H1 (cell line): ENCODE measurements at regions not wholly inside any gene's neighbourhood (a gene's known extent, or its start where the extent isn't known, plus 50 kb on each side); places are given as distances from the start of the nearest gene placed in this dataset.

ENCODE experiments used
- CTCF ChIA-PET: fragments of 300-600 bp; sonication (Branson Sonifier 250); formaldehyde crosslinking; loops from one replicate; lab custom pipeline; 2021; ENCODE audit not compliant: partially characterized antibody; lab: Charles Lee
- POLR2A ChIA-PET: fragments of 300-600 bp; sonication (Branson Sonifier 250); formaldehyde crosslinking; loops from one replicate; lab custom pipeline; 2021; ENCODE audit warnings: inconsistent platforms; ENCODE audit not compliant: partially characterized antibody; lab: Charles Lee
- DNase-seq, 2 experiments: peaks; one replicate each; pipeline versions ENCODE4 v3.0.0 to v3.0.0-alpha.2; 2010 to 2022; ENCODE audit warnings: low spot score in 2 of 2, low read depth in 1 of 2, mixed read lengths in 1 of 2
- FAIRE-seq: peaks from 2 replicates; lab custom pipeline; 2011; peaks lifted over from hg19 to GRCh38; lab: Jason Lieb, UNC
- H2AFZ ChIP-seq: 2 replicates; pipeline ENCODE4 v1.8.1; 2012; ENCODE audit warnings: low read length, inconsistent platforms
- H2AK5ac ChIP-seq: 2 replicates; pipeline ENCODE4 v1.6.1; 2013; ENCODE audit warnings: low read depth, low read length
- H2BK120ac ChIP-seq: replicated peaks from 2 replicates; pipeline ENCODE3; 2013; ENCODE audit warnings: low read depth, low read length, inconsistent platforms
- H2BK12ac ChIP-seq: 2 replicates; pipeline ENCODE4 v1.6.1; 2013; ENCODE audit warnings: low read depth, low read length
- H2BK15ac ChIP-seq: 2 replicates; pipeline ENCODE4 v1.6.1; 2013; ENCODE audit warnings: low read length
- H2BK20ac ChIP-seq: 2 replicates; pipeline ENCODE4 v1.6.1; 2013; ENCODE audit warnings: low read length
- H2BK5ac ChIP-seq: 2 replicates; pipeline ENCODE4 v1.6.1; 2013; ENCODE audit warnings: low read depth, low read length
- H3K14ac ChIP-seq: 2 replicates; pipeline ENCODE4 v1.6.1; 2013; ENCODE audit warnings: inconsistent platforms; ENCODE audit not compliant: insufficient read length
- H3K18ac ChIP-seq: 2 replicates; pipeline ENCODE4 v1.6.1; 2013; ENCODE audit warnings: low read length; ENCODE audit errors: extremely low read depth
- H3K23ac ChIP-seq: 2 replicates; pipeline ENCODE4 v1.6.1; 2013; ENCODE audit warnings: inconsistent platforms; ENCODE audit not compliant: insufficient read length
- H3K23me2 ChIP-seq: 2 replicates; pipeline ENCODE4 v1.6.1; 2013; ENCODE audit warnings: low read depth, low read length
- H3K27ac ChIP-seq: 2 replicates; pipeline ENCODE4 v1.6.1; 2011; ENCODE audit warnings: low read depth, low read length, inconsistent platforms
- H3K27me3 ChIP-seq, 4 experiments: replicated peaks in 1 of 4; 1 replicate in 1 of 4; 2 replicates in 3 of 4; pipeline versions ENCODE4 v1.6.1 to v1.8.1; 2011 to 2013; ENCODE audit warnings: low read length in 3 of 4, mild to moderate bottlenecking in 3 of 4, inconsistent platforms in 2 of 4, mixed read lengths in 2 of 4, moderate library complexity in 1 of 4; ENCODE audit not compliant: control insufficient read depth in 3 of 4, insufficient read depth in 3 of 4; ENCODE audit errors: extremely low read depth in 1 of 4
- H3K36me3 ChIP-seq, 4 experiments: 2 replicates each; pipeline versions ENCODE4 v1.6.1 to v1.8.1; 2011 to 2013; ENCODE audit warnings: mild to moderate bottlenecking in 4 of 4, low read length in 3 of 4, moderate library complexity in 2 of 4, control low read depth in 1 of 4, inconsistent platforms in 1 of 4; ENCODE audit not compliant: insufficient read depth in 4 of 4, control insufficient read depth in 2 of 4
- H3K4ac ChIP-seq: replicated peaks from 2 replicates; pipeline ENCODE3; 2013; ENCODE audit warnings: low read length, low read depth, mixed read lengths, inconsistent platforms; ENCODE audit not compliant: insufficient read length
- H3K4me1 ChIP-seq, 4 experiments: replicated peaks in 1 of 4; 1 replicate in 1 of 4; 2 replicates in 3 of 4; pipeline versions ENCODE4 v1.6.1 to v1.8.1; 2011 to 2013; ENCODE audit warnings: low read length in 3 of 4, inconsistent platforms in 2 of 4, mixed read lengths in 1 of 4; ENCODE audit not compliant: insufficient read depth in 4 of 4, control insufficient read depth in 3 of 4
- H3K4me2 ChIP-seq, 2 experiments: 2 replicates each; pipeline versions ENCODE4 v1.6.1 to v1.8.1; 2011 to 2013; ENCODE audit warnings: low read depth in 2 of 2, low read length in 2 of 2, control low read depth in 1 of 2, inconsistent platforms in 1 of 2, mild to moderate bottlenecking in 1 of 2; ENCODE audit not compliant: insufficient read depth in 1 of 2
- H3K4me3 ChIP-seq, 4 experiments: fragments of 200-600, 300-600 bp in 1 of 4; sonication (generic), shearing (Covaris generic), sonication (Bioruptor Twin) in 1 of 4; 2 replicates each; pipeline versions ENCODE4 v1.5.1 to v1.8.1; 2011 to 2016; ENCODE audit warnings: low read length in 4 of 4, low read depth in 3 of 4, control low read depth in 2 of 4, inconsistent platforms in 2 of 4, mild to moderate bottlenecking in 2 of 4, mixed read lengths in 1 of 4, moderate library complexity in 1 of 4; ENCODE audit not compliant: insufficient read depth in 2 of 4; ENCODE audit errors: extremely low read depth in 1 of 4
- H3K56ac ChIP-seq: replicated peaks from 2 replicates; pipeline ENCODE3; 2013; ENCODE audit warnings: low read depth, mild to moderate bottlenecking, mixed read lengths, low read length, inconsistent platforms; ENCODE audit not compliant: insufficient read length
- H3K79me1 ChIP-seq: 2 replicates; pipeline ENCODE4 v1.6.1; 2013; ENCODE audit warnings: low read depth, low read length, control low read depth
- H3K79me2 ChIP-seq, 2 experiments: 2 replicates each; pipeline versions ENCODE4 v1.6.1 to v1.8.1; 2012 to 2013; ENCODE audit warnings: low read length in 2 of 2, mild to moderate bottlenecking in 2 of 2, inconsistent platforms in 1 of 2; ENCODE audit not compliant: insufficient read depth in 2 of 2, control insufficient read depth in 1 of 2
- H3K9ac ChIP-seq, 4 experiments: replicated peaks in 1 of 4; 1 replicate in 1 of 4; 2 replicates in 3 of 4; pipeline versions ENCODE4 v1.6.1 to v1.8.1; 2011 to 2013; ENCODE audit warnings: low read depth in 3 of 4, low read length in 3 of 4, control low read depth in 2 of 4, mild to moderate bottlenecking in 2 of 4, moderate library complexity in 2 of 4, inconsistent platforms in 1 of 4; ENCODE audit errors: extremely low read depth in 1 of 4
- H3K9me3 ChIP-seq, 2 experiments: 2 replicates each; pipeline versions ENCODE4 v1.6.1 to v1.8.1; 2012 to 2013; ENCODE audit warnings: mild to moderate bottlenecking in 2 of 2, moderate library complexity in 2 of 2, control low read depth in 1 of 2, inconsistent platforms in 1 of 2, low read depth in 1 of 2, low read length in 1 of 2, mixed read lengths in 1 of 2; ENCODE audit not compliant: insufficient read depth in 2 of 2
- H4K20me1 ChIP-seq, 2 experiments: replicated peaks in 1 of 2; 2 replicates each; pipeline versions ENCODE3 to v1.8.1; 2011 to 2013; ENCODE audit warnings: inconsistent platforms in 2 of 2, low read length in 2 of 2, mild to moderate bottlenecking in 1 of 2; ENCODE audit not compliant: insufficient read depth in 2 of 2, control insufficient read depth in 1 of 2
- H4K5ac ChIP-seq: 2 replicates; pipeline ENCODE4 v1.6.1; 2013; ENCODE audit warnings: low read length, low read depth, mixed read lengths, inconsistent platforms; ENCODE audit not compliant: insufficient read length
- H4K8ac ChIP-seq: 2 replicates; pipeline ENCODE4 v1.8.0; 2013; ENCODE audit warnings: mild to moderate bottlenecking, moderate library complexity, low read length, inconsistent platforms; ENCODE audit not compliant: insufficient read depth; ENCODE audit errors: extremely low read depth
- H4K91ac ChIP-seq: replicated peaks from 2 replicates; pipeline ENCODE3; 2013; ENCODE audit warnings: low read length, mixed read lengths, inconsistent platforms; ENCODE audit not compliant: insufficient read length
- ASH2L ChIP-seq: fragments of 200-600, 300-600 bp; sonication (generic); IDR thresholded peaks from one replicate; pipeline ENCODE4 v1.7.1; 2017; ENCODE audit warnings: low read length
- CBX8 ChIP-seq: fragments of 300-800, 300-1000 bp; sonication (generic); IDR thresholded peaks from 2 replicates; pipeline ENCODE4 v1.7.1; 2016; ENCODE audit warnings: low read depth, low read length, borderline replicate concordance
- CEBPB ChIP-seq: IDR thresholded peaks from 2 replicates; pipeline ENCODE4 v1.6.1; 2012; ENCODE audit warnings: low read depth, low read length
- CHD2 ChIP-seq: IDR thresholded peaks from 2 replicates; pipeline ENCODE4 v1.6.1; 2012; ENCODE audit warnings: low read length, improper control_type of control experiment
- CTBP2 ChIP-seq: IDR thresholded peaks from 2 replicates; pipeline ENCODE4 v1.7.0; 2011; ENCODE audit warnings: borderline replicate concordance, mild to moderate bottlenecking, moderate library complexity, mixed read lengths, low read length; ENCODE audit not compliant: insufficient read depth, insufficient read length
- EGR1 ChIP-seq: IDR thresholded peaks from 2 replicates; pipeline ENCODE4 v1.6.1; 2011; ENCODE audit warnings: low read depth, low read length, borderline replicate concordance
- HDAC2 ChIP-seq, 2 experiments: fragments of 300-600 bp in 1 of 2; sonication (generic) in 1 of 2; IDR thresholded peaks; 2 replicates each; pipeline ENCODE4 v1.6.1; 2011 to 2012; ENCODE audit warnings: low read depth in 2 of 2, low read length in 2 of 2, mild to moderate bottlenecking in 2 of 2, moderate library complexity in 2 of 2, borderline replicate concordance in 1 of 2, inconsistent platforms in 1 of 2
- HDAC6 ChIP-seq: IDR thresholded peaks from one replicate; pipeline ENCODE4 v1.7.1; 2012; ENCODE audit warnings: low read depth, mild to moderate bottlenecking, inconsistent platforms, low read length, moderate library complexity
- KDM1A ChIP-seq: fragments of 200-600, 300-600 bp; sonication (generic); IDR thresholded peaks from 2 replicates; pipeline ENCODE4 v1.7.1; 2016; ENCODE audit warnings: mild to moderate bottlenecking, low read length, borderline replicate concordance
- KDM5A ChIP-seq: fragments of 200-600 bp; IDR thresholded peaks from 2 replicates; pipeline ENCODE4 v1.7.1; 2012; ENCODE audit warnings: mild to moderate bottlenecking, low read length, inconsistent platforms, mixed read lengths
- NANOG ChIP-seq: IDR thresholded peaks from 2 replicates; pipeline ENCODE4 v1.6.1; 2011; ENCODE audit warnings: low read length, low read depth, mild to moderate bottlenecking, inconsistent platforms; ENCODE audit not compliant: insufficient read depth, poor library complexity, severe bottlenecking
- WGBS, 2 experiments: shearing (Covaris generic) in 1 of 2; methylation state at CpG; one replicate each; pipeline versions ENCODE4 v1.1.6 to v1.1.7; 2013 to 2015; ENCODE audit warnings: low lambda C conversion rate in 2 of 2, mixed read lengths in 2 of 2, inconsistent platforms in 1 of 2, low coverage in 1 of 2, missing lambda C conversion rate in 1 of 2; ENCODE audit not compliant: insufficient replicate concordance in 2 of 2, insufficient coverage in 1 of 2, insufficient read length in 1 of 2; ENCODE audit errors: extremely low coverage in 1 of 2, missing lambda C conversion rate in 1 of 2; 5-methylcytosine and 5-hydroxymethylcytosine counted together
- TF ChIP-seq, protein P1 (sequence below): IDR thresholded peaks from 2 replicates; pipeline ENCODE4 v1.6.1; 2011; ENCODE audit warnings: low read length, improper control_type of control experiment

DNA sequence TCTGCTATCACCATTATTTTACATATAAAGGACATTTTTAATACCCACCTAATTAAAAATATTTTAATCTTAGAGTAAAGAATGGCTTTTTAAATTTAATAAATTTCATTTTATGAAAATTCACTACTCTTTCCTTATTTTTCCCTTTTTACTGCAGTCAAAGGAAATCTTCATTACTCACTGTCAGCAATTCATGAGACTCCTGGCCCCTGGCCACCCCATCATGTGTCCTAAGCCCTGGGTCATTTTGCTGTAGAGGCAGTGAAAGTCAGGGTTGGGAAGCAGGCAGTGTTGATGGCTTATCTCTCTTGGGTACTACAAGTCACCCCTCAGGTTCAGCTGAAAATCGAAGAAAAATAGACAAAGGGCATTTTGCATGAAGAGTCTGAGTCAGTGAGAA lies 468.6 kb upstream of the CCL2 start:
- no peaks in the 10 kb centered on the region for H3K79me2 ChIP-seq
- no peak overlapping the region for H4K91ac ChIP-seq
- H2BK15ac ChIP-seq: no peak overlapping the region
- no peak overlapping the region for H2BK120ac ChIP-seq
- no peak for DNase-seq
- no peak overlapping the region for H2AK5ac ChIP-seq
- no peaks in the 10 kb centered on the region for H3K79me1 ChIP-seq
- no peak overlapping the region for H2AFZ ChIP-seq
- 83% methylated on average over 1 of the region's 1 CpG; no CpG with 5 or more reads in 1 of the 2 experiments for WGBS, 2 experiments
- no peak overlapping the region for H4K8ac ChIP-seq
- no peak overlapping the region for H3K18ac ChIP-seq
- no peak overlapping the region for H3K14ac ChIP-seq
- no peaks in the 10 kb centered on the region for H3K36me3 ChIP-seq
- H3K27ac ChIP-seq: no peak overlapping the region
- no peaks in the 10 kb centered on the region for H3K4me1 ChIP-seq
- H3K4me3 ChIP-seq: no peak overlapping the region
- no peaks in the 10 kb centered on the region for H4K20me1 ChIP-seq
- ChIA-PET POLR2A (no interaction called here), CTCF (interaction anchor here (1.2 kb wide), 1 partner anchor 61 kb away, joined by 3 read pairs; no protein-coding TSS in a partner anchor)
- H3K23me2 ChIP-seq: no peaks in the 10 kb centered on the region
- no peak overlapping the region for H4K5ac ChIP-seq
- H3K23ac ChIP-seq: no peak overlapping the region
- no peaks in the 10 kb centered on the region for H3K9me3 ChIP-seq
- H2BK5ac ChIP-seq: no peak overlapping the region
- H3K56ac ChIP-seq: no peak overlapping the region
- H2BK12ac ChIP-seq: no peak overlapping the region
- H3K4me2 ChIP-seq: no peak overlapping the region
- no peak overlapping the region for H3K4ac ChIP-seq
- no peak for FAIRE-seq
- no peak overlapping the region for H2BK20ac ChIP-seq
- H3K27me3 ChIP-seq: no peaks in the 10 kb centered on the region
- no peak overlapping the region for H3K9ac ChIP-seq
- TF ChIP-seq KDM5A (no peak), CBX8 (no peak), KDM1A (no peak), CEBPB (no peak), EGR1 (no peak), NANOG (no peak), ASH2L (no peak), HDAC2 (IDR thresholded peaks at IDR 0.05; ENCODE audit: borderline replicate concordance in 1 of 2, low read depth in 2 of 2, low read length in 2 of 2) (no peak), CHD2 (no peak), HDAC6 (no peak), CTBP2 (no peak)
- TF ChIP-seq, protein P1, sequence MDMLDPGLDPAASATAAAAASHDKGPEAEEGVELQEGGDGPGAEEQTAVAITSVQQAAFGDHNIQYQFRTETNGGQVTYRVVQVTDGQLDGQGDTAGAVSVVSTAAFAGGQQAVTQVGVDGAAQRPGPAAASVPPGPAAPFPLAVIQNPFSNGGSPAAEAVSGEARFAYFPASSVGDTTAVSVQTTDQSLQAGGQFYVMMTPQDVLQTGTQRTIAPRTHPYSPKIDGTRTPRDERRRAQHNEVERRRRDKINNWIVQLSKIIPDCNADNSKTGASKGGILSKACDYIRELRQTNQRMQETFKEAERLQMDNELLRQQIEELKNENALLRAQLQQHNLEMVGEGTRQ: no peak
